Activated CD8-positive, alpha-beta T cell treated with anti-CD3 and anti-CD28 coated beads for 36 hours (primary cell): ENCODE measurements at regions not wholly inside any gene's neighbourhood (a gene's known extent, or its start where the extent isn't known, plus 50 kb on each side); places are given as distances from the start of the nearest gene placed in this dataset.

Source experiments
- ATAC-seq: fragments of 200-7000 bp; cut with Tn5 transposase; one replicate; pipeline ENCODE4 v1.10.0; 2021; ENCODE audit warnings: mild to moderate bottlenecking, moderate library complexity
- CTCF ChIA-PET: fragments of 350-600 bp; sonication (Branson Sonifier 250); formaldehyde crosslinking; loops from one replicate; lab custom pipeline; 2021; ENCODE audit warnings: antibody characterized with exemption; lab: Charles Lee
- POLR2A ChIA-PET: fragments of 350-600 bp; sonication (Branson Sonifier 250); formaldehyde crosslinking; loops from one replicate; lab custom pipeline; 2021; ENCODE audit warnings: antibody characterized with exemption; lab: Charles Lee
- DNase-seq: peaks from one replicate; pipeline ENCODE4 v3.0.0-alpha.2; 2020
- H3K27ac Mint-ChIP-seq: one replicate; pipeline ENCODE4 v1.8.0; 2021; ENCODE audit warnings: mild to moderate bottlenecking, mixed read lengths
- H3K27me3 Mint-ChIP-seq: one replicate; pipeline ENCODE4 v1.8.0; 2021; ENCODE audit warnings: mixed read lengths
- H3K36me3 Mint-ChIP-seq: one replicate; pipeline ENCODE4 v1.8.0; 2021; ENCODE audit warnings: low read depth, mixed read lengths
- H3K4me1 Mint-ChIP-seq: one replicate; pipeline ENCODE4 v1.8.0; 2021; ENCODE audit warnings: low read depth, mixed read lengths
- H3K4me3 Mint-ChIP-seq: one replicate; pipeline ENCODE4 v1.8.0; 2021; ENCODE audit warnings: mild to moderate bottlenecking, moderate library complexity, mixed read lengths
- H3K9me3 Mint-ChIP-seq: one replicate; pipeline ENCODE4 v1.8.0; 2021; ENCODE audit warnings: mixed read lengths
- CTCF ChIP-seq: fragments of 200-600 bp; IDR thresholded peaks from one replicate; pipeline ENCODE4 v1.8.0; 2022; ENCODE audit warnings: antibody characterized with exemption, mild to moderate bottlenecking
- intact Hi-C: fragments of 100-400 bp; cut with micrococcal nuclease; formaldehyde crosslinking; loops from one replicate; pipeline ENCODE4 v1.10.0; 2022

GRCh38 chr6:146886587-146887446, 288.0 kb downstream of the ADGB start:
- DNase-seq: no peak
- Mint-ChIP-seq H3K4me1 (no peaks in the 10 kb centered on the region), H3K4me3 (no peak overlapping the region), H3K9me3 (no peaks in the 10 kb centered on the region), H3K27me3 (peaks cover 7% of the 10 kb centered on the region), H3K27ac (no peak overlapping the region), H3K36me3 (no peaks in the 10 kb centered on the region)
- CTCF ChIA-PET: no interaction called here
- TF ChIP-seq CTCF: no peak
- POLR2A ChIA-PET: no interaction called here
- no peak for ATAC-seq
- intact Hi-C loops: no loop called here

- TF ChIP-seq CTCF: no peak
Observed at GRCh38 chr6:146887447-146888077, 288.8 kb downstream of the ADGB start.

GRCh38 chr6:146889303-146889702, 290.5 kb downstream of the ADGB start:
- Mint-ChIP-seq H3K4me1 (peaks cover 4% of the 10 kb centered on the region), H3K9me3 (no peaks in the 10 kb centered on the region), H3K27me3 (peaks cover 9% of the 10 kb centered on the region), H3K36me3 (no peaks in the 10 kb centered on the region), H3K4me3 (no peak overlapping the region), H3K27ac (no peak overlapping the region)
- no peak for ATAC-seq
- intact Hi-C loops: no loop called here
- DNase-seq: no peak
- CTCF ChIA-PET: no interaction called here
- TF ChIP-seq CTCF: no peak
- POLR2A ChIA-PET: no interaction called here

More at GRCh38 chr6:146887447-146888077, 288.8 kb downstream of the ADGB start:
- CTCF ChIA-PET: no interaction called here
- Mint-ChIP-seq H3K36me3 (no peaks in the 10 kb centered on the region), H3K9me3 (no peaks in the 10 kb centered on the region), H3K4me1 (peaks cover 3% of the 10 kb centered on the region), H3K27me3 (peaks cover 9% of the 10 kb centered on the region), H3K4me3 (no peak overlapping the region), H3K27ac (no peak overlapping the region)
- DNase-seq (no peak), ATAC-seq (no peak)
- intact Hi-C loops: no loop called here
- POLR2A ChIA-PET: no interaction called here

GRCh38 chr6:146890172-146890571, 291.4 kb downstream of the ADGB start:
- CTCF ChIA-PET: no interaction called here
- no peaks in the 10 kb centered on the region for H3K36me3 Mint-ChIP-seq

More at GRCh38 chr6:146890172-146890571, 291.4 kb downstream of the ADGB start:
- DNase-seq (no peak), ATAC-seq (no peak)
- POLR2A ChIA-PET: no interaction called here
- Mint-ChIP-seq H3K27me3 (peaks cover 14% of the 10 kb centered on the region), H3K4me3 (no peak overlapping the region), H3K27ac (no peak overlapping the region), H3K9me3 (no peaks in the 10 kb centered on the region), H3K4me1 (peaks cover 4% of the 10 kb centered on the region)
- intact Hi-C loops: no loop called here
- TF ChIP-seq CTCF: no peak
